ENCODE measurements at regions not wholly inside any gene's neighbourhood (a gene's known extent, or its start where the extent isn't known, plus 50 kb on each side); places are given as distances from the start of the nearest gene placed in this dataset.
"Not testable (repeated sequence)": the region's sequence is repeated elsewhere in the genome, so short reads cannot be mapped to it uniquely, and the experiment has no call there.

GRCh38 chrX:82757614-82758013 lies 750.5 kb upstream of the POU3F4 start:
- H3K4me3 Mint-ChIP-seq = no peak overlapping the region
- DNase-seq = no peak
- no peaks in the 10 kb centered on the region for H3K27me3 Mint-ChIP-seq (ENCODE audit: low read depth)
- no peak for ATAC-seq
- no peaks in the 10 kb centered on the region for H3K9me3 Mint-ChIP-seq
- no peaks in the 10 kb centered on the region for H3K4me1 Mint-ChIP-seq (ENCODE audit: low read depth)
- H3K36me3 Mint-ChIP-seq (ENCODE audit: insufficient read depth) = no peaks in the 10 kb centered on the region

- no peak for ATAC-seq
- no peaks in the 10 kb centered on the region for H3K4me1 Mint-ChIP-seq (ENCODE audit: low read depth)
- no peaks in the 10 kb centered on the region for H3K36me3 Mint-ChIP-seq (ENCODE audit: insufficient read depth)
- peaks cover 8% of the 10 kb centered on the region for H3K9me3 Mint-ChIP-seq
- H3K4me3 Mint-ChIP-seq = no peak overlapping the region
- no peaks in the 10 kb centered on the region for H3K27me3 Mint-ChIP-seq (ENCODE audit: low read depth)
- DNase-seq = no peak
Measured at GRCh38 chrX:82764521-82764920, 743.6 kb upstream of the POU3F4 start.

- Mint-ChIP-seq H3K4me3 (no peak overlapping the region), H3K36me3 (ENCODE audit: insufficient read depth) (no peaks in the 10 kb centered on the region), H3K27me3 (ENCODE audit: low read depth) (no peaks in the 10 kb centered on the region), H3K9me3 (peaks cover 8% of the 10 kb centered on the region), H3K4me1 (ENCODE audit: low read depth) (no peaks in the 10 kb centered on the region)
- ATAC-seq = no peak
- DNase-seq = no peak
Measured at GRCh38 chrX:82765811-82766210, 742.3 kb upstream of the POU3F4 start.

DNA sequence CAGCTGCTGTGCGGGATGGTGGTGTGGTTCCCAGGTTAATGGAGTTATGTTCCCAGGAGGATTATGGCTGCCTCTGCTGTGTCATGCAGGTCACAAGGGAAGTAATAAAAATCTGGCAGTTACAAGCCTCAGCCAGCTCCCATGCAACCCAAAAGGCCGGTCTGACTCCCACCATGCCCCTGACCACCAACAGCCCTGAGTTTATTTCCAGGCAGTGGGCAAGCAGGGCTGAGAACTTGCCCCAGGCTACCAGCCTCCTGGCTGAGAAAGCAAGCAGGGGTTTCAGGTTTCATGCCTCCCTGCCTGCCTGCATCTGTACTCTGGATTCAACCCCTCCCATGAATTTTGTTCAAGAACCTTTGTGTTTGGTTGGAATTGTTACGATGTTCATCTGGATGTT lies 732.7 kb upstream of the POU3F4 start:
- ATAC-seq (no peak), DNase-seq (no peak)
- Mint-ChIP-seq H3K9me3 (peaks cover 10% of the 10 kb centered on the region), H3K27me3 (ENCODE audit: low read depth) (no peaks in the 10 kb centered on the region), H3K4me3 (no peak overlapping the region), H3K4me1 (ENCODE audit: low read depth) (no peaks in the 10 kb centered on the region), H3K36me3 (ENCODE audit: insufficient read depth) (no peaks in the 10 kb centered on the region)

DNA sequence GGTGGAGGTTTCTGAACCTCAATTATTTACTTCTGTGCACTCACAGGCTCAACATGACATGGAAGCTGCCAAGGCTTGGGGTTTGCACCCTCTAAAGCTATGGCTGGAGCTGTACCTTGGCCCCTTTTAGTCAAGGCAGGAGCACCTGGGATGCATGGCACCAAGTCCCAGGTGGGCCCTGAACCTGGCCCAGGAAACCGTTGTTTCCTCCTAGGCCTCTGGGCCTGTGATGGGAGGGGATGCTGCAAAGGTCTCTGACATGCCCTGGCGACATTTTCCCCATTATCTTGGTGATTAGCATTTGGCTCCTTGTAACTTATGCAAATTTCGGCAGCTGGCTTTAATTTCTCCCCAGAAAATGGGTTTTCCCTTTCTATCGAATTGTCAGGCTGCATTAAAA lies 726.1 kb upstream of the POU3F4 start:
- DNase-seq = no peak
- Mint-ChIP-seq H3K9me3 (peaks cover 6% of the 10 kb centered on the region), H3K36me3 (ENCODE audit: insufficient read depth) (no peaks in the 10 kb centered on the region), H3K4me1 (ENCODE audit: low read depth) (no peaks in the 10 kb centered on the region), H3K4me3 (no peak overlapping the region), H3K27me3 (ENCODE audit: low read depth) (no peaks in the 10 kb centered on the region)
- ATAC-seq = no peak

DNA sequence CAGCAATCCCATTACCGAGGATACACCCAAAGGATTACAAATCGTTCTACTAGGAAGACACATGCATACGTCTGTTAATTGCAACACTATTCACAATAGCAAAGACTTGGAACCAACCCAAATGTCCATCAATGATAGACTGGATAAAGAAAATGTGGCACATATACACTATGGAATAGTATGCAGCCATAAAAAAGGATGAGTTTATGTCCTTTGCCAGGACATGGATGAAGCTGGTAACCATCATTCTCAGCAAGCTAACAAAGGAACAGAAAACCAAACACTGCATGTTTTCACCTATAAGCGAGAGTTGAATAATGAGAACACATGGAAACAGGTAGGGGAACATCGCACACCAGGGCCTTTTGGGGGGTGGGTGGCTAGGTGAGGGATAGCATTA lies 695.2 kb upstream of the POU3F4 start:
- not testable (repeated sequence) for H3K36me3 Mint-ChIP-seq (ENCODE audit: insufficient read depth); H3K4me1 Mint-ChIP-seq (ENCODE audit: low read depth); H3K4me3 Mint-ChIP-seq; ATAC-seq; H3K9me3 Mint-ChIP-seq; H3K27me3 Mint-ChIP-seq (ENCODE audit: low read depth); DNase-seq

DNA sequence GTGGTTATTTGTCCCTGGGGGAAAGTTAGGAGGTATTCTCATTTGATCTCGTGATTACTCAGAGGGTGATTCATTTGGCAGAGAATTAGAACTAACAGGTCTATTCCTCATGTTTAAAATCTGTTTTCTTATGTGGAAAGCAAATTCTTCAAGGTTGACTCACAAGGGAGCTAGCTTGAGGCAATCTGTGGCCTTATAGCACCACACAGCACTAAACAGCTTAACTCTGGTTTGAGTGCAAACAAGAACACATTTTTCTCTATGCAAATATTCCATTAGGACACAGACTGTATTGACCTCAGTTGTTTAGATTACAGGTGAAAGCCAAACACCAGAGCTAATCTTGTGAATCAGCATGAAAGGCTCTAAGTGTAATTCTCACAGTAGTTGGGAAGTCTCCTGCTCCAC lies 694.4 kb upstream of the POU3F4 start:
- no peaks in the 10 kb centered on the region for H3K27me3 Mint-ChIP-seq (ENCODE audit: low read depth)
- ATAC-seq (peak in 1 of 2 donors; percentile 32), DNase-seq (no peak)
- H3K36me3 Mint-ChIP-seq (ENCODE audit: insufficient read depth) = no peaks in the 10 kb centered on the region
- H3K9me3 Mint-ChIP-seq = peaks cover 5% of the 10 kb centered on the region
- H3K4me3 Mint-ChIP-seq = no peak overlapping the region
- no peaks in the 10 kb centered on the region for H3K4me1 Mint-ChIP-seq (ENCODE audit: low read depth)

GRCh38 chrX:82816001-82816400 lies 692.1 kb upstream of the POU3F4 start:
- no peak overlapping the region for H3K4me3 Mint-ChIP-seq
- H3K4me1 Mint-ChIP-seq (ENCODE audit: low read depth) = no peaks in the 10 kb centered on the region
- H3K9me3 Mint-ChIP-seq = peaks cover 5% of the 10 kb centered on the region
- H3K36me3 Mint-ChIP-seq (ENCODE audit: insufficient read depth) = no peaks in the 10 kb centered on the region
- no peaks in the 10 kb centered on the region for H3K27me3 Mint-ChIP-seq (ENCODE audit: low read depth)
- no peak for ATAC-seq
- no peak for DNase-seq

DNA sequence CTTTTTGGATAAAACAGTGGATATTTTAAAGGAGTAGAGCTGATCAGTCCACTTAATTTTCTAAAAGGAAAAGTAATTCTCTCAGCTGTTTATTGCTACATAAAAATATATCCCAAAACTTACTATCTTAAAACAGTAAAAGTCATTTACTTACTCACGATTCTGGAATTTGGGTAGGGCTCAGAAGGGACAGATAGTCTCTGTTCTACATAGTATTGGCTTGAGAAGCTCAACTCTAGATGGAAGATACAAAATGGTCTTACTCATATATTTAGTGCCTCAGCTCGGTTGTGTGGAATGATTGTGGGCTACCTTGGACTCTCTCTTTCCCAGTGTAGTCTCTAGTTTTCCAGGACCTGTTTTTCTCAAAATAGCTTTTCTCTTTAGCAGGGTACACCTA lies 691.5 kb upstream of the POU3F4 start:
- H3K4me1 Mint-ChIP-seq (ENCODE audit: low read depth) = no peaks in the 10 kb centered on the region
- H3K36me3 Mint-ChIP-seq (ENCODE audit: insufficient read depth) = no peaks in the 10 kb centered on the region

DNA sequence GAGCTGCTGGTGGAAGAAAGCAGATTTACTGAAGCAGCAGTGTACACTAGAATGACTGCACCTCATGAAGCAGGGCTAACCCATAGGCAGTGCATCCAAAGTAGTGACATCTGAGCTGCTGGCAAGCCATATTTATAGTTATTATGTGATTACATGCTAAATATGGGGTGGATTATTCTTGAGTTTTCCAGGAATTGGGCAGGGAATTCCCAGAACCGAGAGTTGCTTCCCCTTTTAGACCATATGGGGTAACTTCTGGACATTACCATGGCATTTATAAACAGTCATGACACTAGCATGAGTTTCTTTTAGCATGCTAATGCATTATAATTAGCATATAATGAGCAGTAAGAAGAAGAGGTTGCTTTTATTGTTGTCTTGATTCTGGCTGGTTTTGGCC lies 665.8 kb upstream of the POU3F4 start:
- no peak overlapping the region for H3K4me3 Mint-ChIP-seq
- ATAC-seq = no peak
- H3K36me3 Mint-ChIP-seq (ENCODE audit: insufficient read depth) = no peaks in the 10 kb centered on the region
- no peak for DNase-seq
- H3K9me3 Mint-ChIP-seq = no peaks in the 10 kb centered on the region
- H3K27me3 Mint-ChIP-seq (ENCODE audit: low read depth) = no peaks in the 10 kb centered on the region
- no peaks in the 10 kb centered on the region for H3K4me1 Mint-ChIP-seq (ENCODE audit: low read depth)

More for the DNA sequence above, 691.5 kb upstream of the POU3F4 start:
- no peak overlapping the region for H3K4me3 Mint-ChIP-seq
- DNase-seq (no peak), ATAC-seq (no peak)
- H3K27me3 Mint-ChIP-seq (ENCODE audit: low read depth) = no peaks in the 10 kb centered on the region
- peaks cover 2% of the 10 kb centered on the region for H3K9me3 Mint-ChIP-seq

DNA sequence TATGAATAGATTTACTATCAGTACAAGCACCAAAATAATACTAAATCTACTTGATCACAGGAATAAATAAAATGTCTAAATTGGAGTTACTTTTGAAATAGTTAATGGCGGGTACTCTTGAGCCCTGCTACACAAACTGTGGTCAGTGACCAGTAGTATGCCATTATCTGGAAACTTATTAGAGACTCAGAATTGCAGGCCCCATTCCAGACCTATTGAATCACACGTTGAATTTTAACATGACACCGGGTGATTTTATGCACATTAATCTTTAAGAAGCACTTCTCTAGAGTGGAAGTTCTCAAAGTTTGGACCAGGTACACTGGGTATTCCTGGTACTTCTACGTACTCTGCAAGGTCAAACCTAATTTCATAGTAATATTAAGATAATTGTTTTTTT lies 660.0 kb upstream of the POU3F4 start:
- H3K36me3 Mint-ChIP-seq (ENCODE audit: insufficient read depth) = no peaks in the 10 kb centered on the region
- no peak overlapping the region for H3K4me3 Mint-ChIP-seq
- DNase-seq (no peak), ATAC-seq (no peak)
- H3K27me3 Mint-ChIP-seq (ENCODE audit: low read depth) = no peaks in the 10 kb centered on the region
- no peaks in the 10 kb centered on the region for H3K4me1 Mint-ChIP-seq (ENCODE audit: low read depth)
- H3K9me3 Mint-ChIP-seq = no peaks in the 10 kb centered on the region
